ENCODE measurements at regions not wholly inside any gene's neighbourhood (a gene's known extent, or its start where the extent isn't known, plus 50 kb on each side); places are given as distances from the start of the nearest gene placed in this dataset.

GRCh38 chr12:89980236-89980635 is 271.6 kb upstream of the ATP2B1 start:
- TF ChIP-seq CTCF (IDR thresholded peaks at IDR 0.05 in 8 of 11, conservative IDR thresholded peaks at IDR 0.05 in 3 of 11) (no peak), POLR2A (IDR thresholded peaks at IDR 0.05) (no peak), POLR2AphosphoS5 (IDR thresholded peaks at IDR 0.05) (peak in 1 of 3 donors; percentile 28)

All from spleen (tissue), 7 donors.